ENCODE measurements at regions not wholly inside any gene's neighbourhood (a gene's known extent, or its start where the extent isn't known, plus 50 kb on each side); places are given as distances from the start of the nearest gene placed in this dataset.
"Not testable (repeated sequence)": the region's sequence is repeated elsewhere in the genome, so short reads cannot be mapped to it uniquely, and the experiment has no call there.

GRCh38 chr5:104891596-104891995 lies 1329.0 kb upstream of the NUDT12 start:
- DNase-seq, result no peak

GRCh38 chr5:104890767-104891166 lies 1328.2 kb upstream of the NUDT12 start:
- DNase-seq, result no peak

- no peak for DNase-seq
Measured at GRCh38 chr5:104859437-104859836, 1296.8 kb upstream of the NUDT12 start.

- DNase-seq, result not testable (repeated sequence)
Measured at GRCh38 chr5:104852099-104852498, 1289.5 kb upstream of the NUDT12 start.

- DNase-seq, result no peak
Measured at GRCh38 chr5:104845541-104845940, 1283.0 kb upstream of the NUDT12 start.

GRCh38 chr5:104843822-104844221 lies 1281.2 kb upstream of the NUDT12 start:
- DNase-seq, result no peak

- DNase-seq, result no peak
Measured at GRCh38 chr5:104840284-104840683, 1277.7 kb upstream of the NUDT12 start.

GRCh38 chr5:104831515-104831914 lies 1268.9 kb upstream of the NUDT12 start:
- DNase-seq, result not testable (repeated sequence)

GRCh38 chr5:104821606-104822005 lies 1259.0 kb upstream of the NUDT12 start:
- no peak for DNase-seq

- DNase-seq, result no peak
Measured at GRCh38 chr5:104817127-104817526, 1254.5 kb upstream of the NUDT12 start.

GRCh38 chr5:104815212-104815611 lies 1252.6 kb upstream of the NUDT12 start:
- DNase-seq, result no peak

- no peak for DNase-seq
Measured at GRCh38 chr5:104800440-104801048, 1238.0 kb upstream of the NUDT12 start.

- no peak for DNase-seq
Measured at GRCh38 chr5:104793755-104794080, 1231.1 kb upstream of the NUDT12 start.

GRCh38 chr5:104793031-104793754 lies 1230.6 kb upstream of the NUDT12 start:
- no peak for DNase-seq

GRCh38 chr5:104789366-104789765 lies 1226.8 kb upstream of the NUDT12 start:
- no peak for DNase-seq

GRCh38 chr5:104785097-104785496 lies 1222.5 kb upstream of the NUDT12 start:
- DNase-seq, result no peak

- DNase-seq, result no peak
Measured at GRCh38 chr5:104774372-104774771, 1211.8 kb upstream of the NUDT12 start.

GRCh38 chr5:104764197-104764596 lies 1201.6 kb upstream of the NUDT12 start:
- no peak for DNase-seq

GRCh38 chr5:104763216-104763615 lies 1200.6 kb upstream of the NUDT12 start:
- no peak for DNase-seq

- DNase-seq, result no peak
Measured at GRCh38 chr5:104757915-104758314, 1195.3 kb upstream of the NUDT12 start.

- DNase-seq, result no peak
Measured at GRCh38 chr5:104755806-104756205, 1193.2 kb upstream of the NUDT12 start.

GRCh38 chr5:104754311-104754995 lies 1191.9 kb upstream of the NUDT12 start:
- no peak for DNase-seq

- DNase-seq, result no peak
Measured at GRCh38 chr5:104751969-104752368, 1189.4 kb upstream of the NUDT12 start.
